ENCODE measurements at regions not wholly inside any gene's neighbourhood (a gene's known extent, or its start where the extent isn't known, plus 50 kb on each side); places are given as distances from the start of the nearest gene placed in this dataset.
"Not testable (repeated sequence)": the region's sequence is repeated elsewhere in the genome, so short reads cannot be mapped to it uniquely, and the experiment has no call there.

- not testable (repeated sequence) for TF ChIP-seq CTCF (conservative IDR thresholded peaks at IDR 0.05; ENCODE audit: low read depth, low read length); EZH2 (IDR thresholded peaks at IDR 0.05; ENCODE audit: borderline replicate concordance, low read depth, low read length, poor library complexity, severe bottlenecking)
Measured at GRCh38 chr2:91447508-91447907, 2756.0 kb downstream of the RPIA start.
